Sigmoid colon (tissue), 6 donors: ENCODE measurements at regions not wholly inside any gene's neighbourhood (a gene's known extent, or its start where the extent isn't known, plus 50 kb on each side); places are given as distances from the start of the nearest gene placed in this dataset.

Experiments used
- DNase-seq: peaks from one replicate; pipeline ENCODE4 v3.0.0-alpha.2; 2019
- H3K27ac ChIP-seq, 4 donors: fragments of 200-600 bp; sonication (generic); one replicate each; pipeline ENCODE4 v1.5.1; 2016 to 2019; ENCODE audit warnings: mild to moderate bottlenecking in 1 of 4
- H3K27me3 ChIP-seq, 3 donors: fragments of 200-600 bp; sonication (generic); one replicate each; pipeline ENCODE4 v1.5.1; 2019; ENCODE audit warnings: mild to moderate bottlenecking in 1 of 3
- H3K36me3 ChIP-seq, 4 donors: fragments of 200-600 bp; sonication (generic); one replicate each; pipeline ENCODE4 v1.5.1; 2016 to 2019
- H3K4me1 ChIP-seq, 4 donors: fragments of 200-600 bp; sonication (generic); one replicate each; pipeline ENCODE4 v1.5.1; 2017 to 2019
- H3K4me3 ChIP-seq, 4 donors: fragments of 200-600 bp; sonication (generic); one replicate each; pipeline ENCODE4 v1.5.1; 2017 to 2019; ENCODE audit warnings: mild to moderate bottlenecking in 2 of 4, moderate library complexity in 1 of 4
- H3K9me3 ChIP-seq, 4 donors: fragments of 200-600 bp in 3 of 4; sonication (generic) in 3 of 4; one replicate each; pipeline versions ENCODE4 v1.5.1 to v1.6.1; 2013 to 2019
- CTCF ChIP-seq, 4 experiments: fragments of 450-650 bp in 3 of 4; fragments of 200-600 bp in 1 of 4; IDR thresholded peaks; one replicate each; pipeline ENCODE4 v1.5.1; 2016 to 2019; ENCODE audit warnings: antibody characterized with exemption in 4 of 4, mild to moderate bottlenecking in 3 of 4, moderate library complexity in 2 of 4
- EP300 ChIP-seq, 4 donors: sonication (generic); formaldehyde crosslinking; IDR thresholded peaks; one replicate each; pipeline ENCODE4 v1.6.1; 2017; ENCODE audit warnings: antibody characterized with exemption in 4 of 4
- POLR2A ChIP-seq, 2 donors: fragments of 450-650 bp; IDR thresholded peaks; one replicate each; pipeline ENCODE4 v1.6.1; 2016; ENCODE audit warnings: antibody characterized with exemption in 2 of 2, mild to moderate bottlenecking in 2 of 2, moderate library complexity in 2 of 2
- POLR2AphosphoS5 ChIP-seq, 4 donors: sonication (generic); formaldehyde crosslinking; IDR thresholded peaks; one replicate each; pipeline ENCODE4 v1.6.1; 2017; ENCODE audit warnings: antibody characterized with exemption in 4 of 4
- WGBS, 2 donors: extraction: QIAGEN DNeasy Blood & Tissue Kit; methylation state at CpG; one replicate each; pipeline ENCODE4 v1.1.7; 2013; 5-methylcytosine and 5-hydroxymethylcytosine counted together
- intact Hi-C: fragments of 100-400 bp; cut with DNase I; formaldehyde crosslinking; loops from one replicate; pipeline ENCODE4 v1.15.1; 2023
- donor health status: healthy with polysubstance abuse.
- donor health status: healthy.

GRCh38 chr5:113917997-113918396 is 404.5 kb downstream of the YTHDC2 start:
- DNase-seq: no peak
- H3K9me3 ChIP-seq: no peaks in the 10 kb centered on the region
- intact Hi-C loops: no loop called here
- H3K27me3 ChIP-seq: no peaks in the 10 kb centered on the region
- no peak overlapping the region for H3K4me3 ChIP-seq
- TF ChIP-seq POLR2AphosphoS5 (IDR thresholded peaks at IDR 0.05): no peak
- TF ChIP-seq EP300 (IDR thresholded peaks at IDR 0.05): no peak
- no peak for TF ChIP-seq CTCF (IDR thresholded peaks at IDR 0.05)
- TF ChIP-seq POLR2A (IDR thresholded peaks at IDR 0.05): no peak
- no peaks in the 10 kb centered on the region for H3K4me1 ChIP-seq
- no peaks in the 10 kb centered on the region for H3K36me3 ChIP-seq
- H3K27ac ChIP-seq: no peak overlapping the region
- WGBS, 2 donors: 27 to 37% methylated on average over 2 of the region's 2 CpGs

- 19 to 64% methylated on average over 3 of the region's 3 CpGs for WGBS, 2 donors
- Histone ChIP-seq H3K4me1 (no peaks in the 10 kb centered on the region), H3K36me3 (no peaks in the 10 kb centered on the region), H3K27ac (no peak overlapping the region), H3K4me3 (no peak overlapping the region), H3K27me3 (no peaks in the 10 kb centered on the region), H3K9me3 (no peaks in the 10 kb centered on the region)
- DNase-seq: no peak
- intact Hi-C loops: no loop called here
- no peak for TF ChIP-seq CTCF (IDR thresholded peaks at IDR 0.05)
- TF ChIP-seq POLR2AphosphoS5 (IDR thresholded peaks at IDR 0.05): no peak
- TF ChIP-seq POLR2A (IDR thresholded peaks at IDR 0.05): no peak
- TF ChIP-seq EP300 (IDR thresholded peaks at IDR 0.05): no peak
Observed at GRCh38 chr5:113922343-113922742, 408.8 kb downstream of the YTHDC2 start.

GRCh38 chr5:113935453-113935852 is 422.0 kb downstream of the YTHDC2 start:
- WGBS, 2 donors: 49 to 78% methylated on average over 7 of the region's 7 CpGs
- DNase-seq: no peak
- Histone ChIP-seq H3K9me3 (no peaks in the 10 kb centered on the region), H3K27ac (no peak overlapping the region), H3K36me3 (no peaks in the 10 kb centered on the region), H3K4me3 (no peak overlapping the region), H3K4me1 (no peaks in the 10 kb centered on the region), H3K27me3 (no peaks in the 10 kb centered on the region)
- no peak for TF ChIP-seq POLR2A (IDR thresholded peaks at IDR 0.05)
- TF ChIP-seq EP300 (IDR thresholded peaks at IDR 0.05): no peak
- TF ChIP-seq CTCF (IDR thresholded peaks at IDR 0.05): no peak
- intact Hi-C loops: no loop called here

- Histone ChIP-seq H3K4me3 (no peak overlapping the region), H3K36me3 (no peaks in the 10 kb centered on the region), H3K4me1 (no peaks in the 10 kb centered on the region), H3K9me3 (no peaks in the 10 kb centered on the region), H3K27me3 (no peaks in the 10 kb centered on the region), H3K27ac (no peak overlapping the region)
- intact Hi-C loops: no loop called here
- DNase-seq: no peak
- WGBS, 2 donors: 70 to 93% methylated on average over 2 of the region's 2 CpGs
- TF ChIP-seq POLR2AphosphoS5 (IDR thresholded peaks at IDR 0.05) (no peak), CTCF (IDR thresholded peaks at IDR 0.05) (no peak), EP300 (IDR thresholded peaks at IDR 0.05) (no peak), POLR2A (IDR thresholded peaks at IDR 0.05) (no peak)
Observed at GRCh38 chr5:113937301-113937700, 423.8 kb downstream of the YTHDC2 start.

- Histone ChIP-seq H3K4me1 (no peaks in the 10 kb centered on the region), H3K9me3 (no peaks in the 10 kb centered on the region), H3K27me3 (no peaks in the 10 kb centered on the region), H3K36me3 (no peaks in the 10 kb centered on the region), H3K4me3 (no peak overlapping the region), H3K27ac (no peak overlapping the region)
- intact Hi-C loops: no loop called here
- TF ChIP-seq EP300 (IDR thresholded peaks at IDR 0.05) (no peak), POLR2A (IDR thresholded peaks at IDR 0.05) (no peak), POLR2AphosphoS5 (IDR thresholded peaks at IDR 0.05) (no peak), CTCF (IDR thresholded peaks at IDR 0.05) (no peak)
- 64 to 68% methylated on average over 3 of the region's 3 CpGs for WGBS, 2 donors
- DNase-seq: no peak
Observed at GRCh38 chr5:113939988-113940387, 421.9 kb upstream of the KCNN2 start.
